ENCODE measurements at regions not wholly inside any gene's neighbourhood (a gene's known extent, or its start where the extent isn't known, plus 50 kb on each side); places are given as distances from the start of the nearest gene placed in this dataset.

DNA sequence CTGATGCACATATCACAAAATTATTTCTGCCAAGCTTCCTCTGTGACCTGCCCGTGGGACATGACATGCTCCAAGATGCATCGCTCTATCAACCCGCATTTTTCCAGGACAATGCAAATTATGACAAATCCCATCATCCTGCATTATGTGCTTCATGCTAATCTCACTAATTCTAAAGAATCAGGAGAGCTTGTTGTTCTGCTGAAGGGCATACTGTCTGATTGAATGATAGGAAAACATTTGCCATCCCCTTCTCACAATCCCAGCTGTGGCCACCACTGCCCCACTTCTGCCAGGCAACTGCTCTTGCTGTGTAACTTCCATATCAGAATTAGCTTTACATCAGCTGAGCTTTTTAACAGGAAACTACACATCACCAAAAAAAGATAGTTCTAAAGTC lies 203.5 kb upstream of the NANOGP8 start:
- peaks cover 0 to 4% (median 0%) of the 10 kb centered on the region in 4 donors for H3K4me1 ChIP-seq
- no peak for DNase-seq (ENCODE audit: low spot score in 2 of 2)

DNA sequence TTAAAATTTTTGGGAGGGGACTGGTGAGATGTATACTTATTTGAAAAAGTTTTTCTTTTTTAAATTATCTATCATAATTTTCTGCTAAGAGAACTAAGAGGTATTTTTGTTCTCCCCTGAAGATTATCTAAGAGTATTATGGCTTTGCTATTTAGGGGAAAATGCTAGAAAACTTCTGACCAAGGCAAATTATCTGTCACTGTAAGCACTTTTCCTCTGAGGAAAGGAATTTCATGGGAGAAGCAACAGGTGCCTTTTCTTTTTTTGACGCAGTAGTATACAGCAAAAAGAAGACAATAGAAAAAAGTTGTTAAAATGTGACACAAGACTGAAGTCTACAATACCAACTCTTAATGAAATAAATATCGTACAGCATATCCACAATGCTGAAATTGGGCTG lies 201.6 kb upstream of the NANOGP8 start:
- DNase-seq (ENCODE audit: low spot score in 2 of 2), result no peak

More for the DNA sequence above, 203.5 kb upstream of the NANOGP8 start:
- Histone ChIP-seq H3K9me3 (no peaks in the 10 kb centered on the region), H3K4me3 (no peak overlapping the region), H3K36me3 (no peaks in the 10 kb centered on the region), H3K27me3 (no peaks in the 10 kb centered on the region), H3K27ac (no peak overlapping the region)
- WGBS, 2 donors, result 90 to 93% methylated on average over 3 of the region's 3 CpGs
- no peak for TF ChIP-seq POLR2A (IDR thresholded peaks at IDR 0.05)
- TF ChIP-seq, protein P1, sequence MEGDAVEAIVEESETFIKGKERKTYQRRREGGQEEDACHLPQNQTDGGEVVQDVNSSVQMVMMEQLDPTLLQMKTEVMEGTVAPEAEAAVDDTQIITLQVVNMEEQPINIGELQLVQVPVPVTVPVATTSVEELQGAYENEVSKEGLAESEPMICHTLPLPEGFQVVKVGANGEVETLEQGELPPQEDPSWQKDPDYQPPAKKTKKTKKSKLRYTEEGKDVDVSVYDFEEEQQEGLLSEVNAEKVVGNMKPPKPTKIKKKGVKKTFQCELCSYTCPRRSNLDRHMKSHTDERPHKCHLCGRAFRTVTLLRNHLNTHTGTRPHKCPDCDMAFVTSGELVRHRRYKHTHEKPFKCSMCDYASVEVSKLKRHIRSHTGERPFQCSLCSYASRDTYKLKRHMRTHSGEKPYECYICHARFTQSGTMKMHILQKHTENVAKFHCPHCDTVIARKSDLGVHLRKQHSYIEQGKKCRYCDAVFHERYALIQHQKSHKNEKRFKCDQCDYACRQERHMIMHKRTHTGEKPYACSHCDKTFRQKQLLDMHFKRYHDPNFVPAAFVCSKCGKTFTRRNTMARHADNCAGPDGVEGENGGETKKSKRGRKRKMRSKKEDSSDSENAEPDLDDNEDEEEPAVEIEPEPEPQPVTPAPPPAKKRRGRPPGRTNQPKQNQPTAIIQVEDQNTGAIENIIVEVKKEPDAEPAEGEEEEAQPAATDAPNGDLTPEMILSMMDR (IDR thresholded peaks at IDR 0.05), result no peak
- no peak for TF ChIP-seq EP300 (IDR thresholded peaks at IDR 0.05)

DNA sequence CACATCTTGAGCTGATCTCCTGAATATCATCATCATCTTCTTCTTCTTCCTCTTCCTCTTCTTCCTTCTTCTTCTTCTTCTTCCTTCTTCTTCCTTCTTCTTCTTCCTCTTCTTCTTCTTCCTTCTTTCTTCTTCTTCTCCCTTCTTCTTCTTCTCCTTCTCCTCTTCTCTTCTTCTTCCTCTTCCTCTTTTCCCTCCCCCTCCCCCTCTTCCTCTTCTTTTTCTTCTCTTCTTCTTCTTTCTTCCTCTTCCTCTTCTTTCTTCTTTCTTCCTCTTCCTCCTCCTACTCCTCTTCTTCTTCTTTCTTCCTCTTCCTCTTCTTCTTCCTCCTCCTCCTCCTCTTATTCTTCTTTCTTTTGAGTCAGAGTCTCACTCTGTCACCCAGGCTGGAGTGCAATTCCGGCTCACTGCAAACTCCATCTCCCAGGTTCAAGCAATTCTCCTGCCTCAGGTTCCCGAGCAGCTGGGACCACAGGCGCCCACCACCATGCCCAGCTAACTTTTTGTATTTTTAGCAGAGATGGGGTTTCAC lies 197.9 kb upstream of the NANOGP8 start:
- 97 to 98% methylated on average over 3 of the region's 3 CpGs for WGBS, 2 donors
- no peaks in the 10 kb centered on the region for H3K27me3 ChIP-seq
- H3K36me3 ChIP-seq, result no peaks in the 10 kb centered on the region
- H3K4me1 ChIP-seq, result no peaks in the 10 kb centered on the region
- no peak overlapping the region for H3K4me3 ChIP-seq
- H3K27ac ChIP-seq, result no peak overlapping the region
- no peak for DNase-seq (ENCODE audit: low spot score in 2 of 2)
- peaks cover 0 to 4% (median under 1%) of the 10 kb centered on the region in 4 donors for H3K9me3 ChIP-seq
- TF ChIP-seq POLR2A (IDR thresholded peaks at IDR 0.05) (no peak), EP300 (IDR thresholded peaks at IDR 0.05) (no peak)
- TF ChIP-seq, protein P1 (IDR thresholded peaks at IDR 0.05), result no peak

More for the DNA sequence above, 201.6 kb upstream of the NANOGP8 start:
- Histone ChIP-seq H3K27ac (no peak overlapping the region), H3K4me1 (no peaks in the 10 kb centered on the region), H3K4me3 (no peak overlapping the region), H3K36me3 (no peaks in the 10 kb centered on the region), H3K27me3 (no peaks in the 10 kb centered on the region), H3K9me3 (no peaks in the 10 kb centered on the region)
- 85 to 89% methylated on average over 2 of the region's 2 CpGs for WGBS, 2 donors
- TF ChIP-seq, protein P1 (IDR thresholded peaks at IDR 0.05), result no peak
- TF ChIP-seq POLR2A (IDR thresholded peaks at IDR 0.05) (no peak), EP300 (IDR thresholded peaks at IDR 0.05) (no peak)

DNA sequence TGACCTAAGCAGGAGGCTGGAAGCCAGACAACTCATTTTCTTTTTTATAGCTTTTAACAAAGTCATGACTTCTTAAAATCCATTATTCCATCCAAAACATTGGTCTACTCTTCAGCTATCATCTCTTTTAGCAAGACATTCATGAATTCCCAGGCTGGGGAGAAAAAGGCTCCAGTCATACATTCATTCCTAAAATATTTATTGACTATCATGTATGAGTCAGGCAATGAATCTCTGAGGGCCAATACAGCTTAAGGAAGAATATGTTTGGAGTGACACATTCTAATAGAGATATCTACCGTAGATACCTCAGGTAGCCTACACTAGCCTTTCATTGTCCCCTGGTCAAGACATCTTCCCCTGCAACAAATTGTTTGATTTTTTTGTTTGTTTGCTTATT lies 196.4 kb upstream of the NANOGP8 start:
- 43 to 70% methylated on average over 1 of the region's 1 CpG for WGBS, 2 donors
- Histone ChIP-seq H3K36me3 (no peaks in the 10 kb centered on the region), H3K27ac (no peak overlapping the region), H3K4me1 (no peaks in the 10 kb centered on the region), H3K4me3 (no peak overlapping the region), H3K27me3 (no peaks in the 10 kb centered on the region), H3K9me3 (peaks cover 4 to 19% (median 6%) of the 10 kb centered on the region in 4 donors)
- DNase-seq (ENCODE audit: low spot score in 2 of 2), result no peak
- TF ChIP-seq, protein P1 (IDR thresholded peaks at IDR 0.05), result no peak
- TF ChIP-seq EP300 (IDR thresholded peaks at IDR 0.05), result no peak
- TF ChIP-seq POLR2A (IDR thresholded peaks at IDR 0.05), result no peak

DNA sequence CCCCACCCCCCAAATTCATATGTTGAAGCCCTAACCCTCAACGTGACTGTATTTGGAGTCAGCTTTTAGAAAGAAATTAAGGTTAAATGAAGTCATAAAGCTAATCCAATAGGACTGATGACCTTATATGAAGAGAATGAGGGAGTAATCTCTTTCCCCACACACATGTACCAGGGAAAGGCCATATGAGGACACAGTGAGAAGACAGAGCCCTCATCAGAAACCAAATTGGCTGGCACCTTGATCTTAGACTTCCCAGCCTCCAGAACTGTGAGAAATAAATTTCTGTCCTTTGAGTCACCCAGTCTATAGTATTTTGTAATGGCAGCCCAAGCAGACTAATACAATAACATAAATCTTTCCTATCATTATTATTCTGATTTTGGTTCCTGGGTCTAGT lies 194.7 kb upstream of the NANOGP8 start:
- 89 to 93% methylated on average over 1 of the region's 1 CpG for WGBS, 2 donors

More for the DNA sequence above, 194.7 kb upstream of the NANOGP8 start:
- no peak for TF ChIP-seq POLR2A (IDR thresholded peaks at IDR 0.05)
- TF ChIP-seq EP300 (IDR thresholded peaks at IDR 0.05), result no peak
- TF ChIP-seq, protein P1 (IDR thresholded peaks at IDR 0.05), result no peak
- Histone ChIP-seq H3K9me3 (peaks cover 4 to 23% (median 6%) of the 10 kb centered on the region in 4 donors), H3K27ac (no peak overlapping the region), H3K27me3 (no peaks in the 10 kb centered on the region), H3K36me3 (no peaks in the 10 kb centered on the region), H3K4me1 (no peaks in the 10 kb centered on the region), H3K4me3 (no peak overlapping the region)
- DNase-seq (ENCODE audit: low spot score in 2 of 2), result no peak
